Fibroblast of the aortic adventitia (primary cell): ENCODE measurements at regions not wholly inside any gene's neighbourhood (a gene's known extent, or its start where the extent isn't known, plus 50 kb on each side); places are given as distances from the start of the nearest gene placed in this dataset.

Experiments
- DNase-seq: peaks from one replicate; pipeline ENCODE4 v3.0.0-alpha.2; 2010; ENCODE audit warnings: low read depth
- H3K4me3 ChIP-seq: 2 replicates; pipeline ENCODE4 v1.5.1; 2011; ENCODE audit warnings: low read depth, mild to moderate bottlenecking, control low read depth, low read length, moderate library complexity
- TF ChIP-seq, protein P1 (sequence below): IDR thresholded peaks from 2 replicates; pipeline ENCODE4 v1.5.1; 2011; ENCODE audit warnings: mild to moderate bottlenecking, low read length, control low read depth, inconsistent platforms; ENCODE audit not compliant: insufficient read depth

GRCh38 chr1:228984646-228985631, 249.7 kb downstream of the RHOU start:
- no peak for DNase-seq
- TF ChIP-seq, protein P1, sequence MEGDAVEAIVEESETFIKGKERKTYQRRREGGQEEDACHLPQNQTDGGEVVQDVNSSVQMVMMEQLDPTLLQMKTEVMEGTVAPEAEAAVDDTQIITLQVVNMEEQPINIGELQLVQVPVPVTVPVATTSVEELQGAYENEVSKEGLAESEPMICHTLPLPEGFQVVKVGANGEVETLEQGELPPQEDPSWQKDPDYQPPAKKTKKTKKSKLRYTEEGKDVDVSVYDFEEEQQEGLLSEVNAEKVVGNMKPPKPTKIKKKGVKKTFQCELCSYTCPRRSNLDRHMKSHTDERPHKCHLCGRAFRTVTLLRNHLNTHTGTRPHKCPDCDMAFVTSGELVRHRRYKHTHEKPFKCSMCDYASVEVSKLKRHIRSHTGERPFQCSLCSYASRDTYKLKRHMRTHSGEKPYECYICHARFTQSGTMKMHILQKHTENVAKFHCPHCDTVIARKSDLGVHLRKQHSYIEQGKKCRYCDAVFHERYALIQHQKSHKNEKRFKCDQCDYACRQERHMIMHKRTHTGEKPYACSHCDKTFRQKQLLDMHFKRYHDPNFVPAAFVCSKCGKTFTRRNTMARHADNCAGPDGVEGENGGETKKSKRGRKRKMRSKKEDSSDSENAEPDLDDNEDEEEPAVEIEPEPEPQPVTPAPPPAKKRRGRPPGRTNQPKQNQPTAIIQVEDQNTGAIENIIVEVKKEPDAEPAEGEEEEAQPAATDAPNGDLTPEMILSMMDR, result no peak
- H3K4me3 ChIP-seq, result no peak overlapping the region

DNA sequence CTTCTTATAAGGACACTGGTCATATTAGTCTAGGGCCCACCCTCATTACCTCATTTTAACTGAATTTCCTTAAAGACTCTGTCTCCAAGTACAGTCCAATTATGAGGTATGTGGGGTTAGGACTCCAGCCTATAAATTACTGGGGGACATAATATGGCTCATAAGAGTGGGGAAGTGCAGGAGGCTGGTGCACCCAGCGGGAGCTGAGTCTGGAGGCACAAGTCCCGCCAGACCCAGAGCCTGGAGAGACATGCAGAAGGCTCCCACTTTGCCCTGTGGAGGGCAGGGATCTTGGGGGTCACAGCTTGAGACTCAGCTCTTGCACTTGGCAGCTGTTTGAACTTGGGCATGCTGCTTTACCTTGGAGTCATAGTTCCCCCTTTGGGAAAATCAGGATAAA, 250.4 kb downstream of the RHOU start:
- H3K4me3 ChIP-seq, result no peak overlapping the region
- TF ChIP-seq, protein P1, result no peak
- no peak for DNase-seq

DNA sequence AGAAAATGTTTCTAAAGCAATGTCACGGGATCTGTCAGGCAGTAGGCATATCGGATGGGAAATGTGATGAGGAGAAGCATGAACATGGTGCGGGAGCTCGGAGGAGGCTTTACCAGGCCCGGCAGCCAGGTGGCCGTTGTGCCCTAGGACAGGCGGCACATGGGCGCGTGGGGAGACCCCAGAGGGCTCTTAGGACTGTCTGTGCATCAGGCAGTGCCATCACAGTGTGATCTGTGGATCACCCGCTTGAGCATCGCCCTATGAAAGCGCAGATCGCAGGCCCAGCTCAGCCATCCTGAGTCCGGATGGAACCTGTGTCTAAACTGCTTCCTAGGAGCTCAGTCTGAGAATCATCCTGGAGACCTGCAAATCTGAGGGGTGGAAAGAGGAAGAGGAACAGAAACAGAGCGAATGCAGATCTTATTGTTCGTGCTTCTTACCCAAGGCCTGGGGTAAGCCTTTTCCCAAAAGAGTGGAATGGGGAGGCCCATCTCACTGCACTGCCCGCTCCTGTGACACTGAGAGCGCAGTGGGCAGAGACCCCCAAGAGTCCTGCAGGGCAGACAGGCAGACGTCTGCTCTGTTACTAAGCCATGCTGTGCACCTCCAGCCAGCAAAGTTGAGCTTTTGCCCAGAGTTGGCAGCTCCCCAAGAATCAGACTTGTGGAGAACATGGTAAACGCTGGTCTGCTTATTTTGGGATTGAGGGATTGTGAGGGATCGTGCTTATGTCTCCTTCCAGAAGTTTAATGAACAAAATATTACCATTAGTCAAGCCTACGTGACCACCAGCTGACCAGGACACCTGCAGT, 251.0 kb downstream of the RHOU start:
- peak; percentile 56 for DNase-seq
- TF ChIP-seq, protein P1, result no peak
- no peak overlapping the region for H3K4me3 ChIP-seq

- H3K4me3 ChIP-seq, result no peak overlapping the region
- DNase-seq, result no peak
- TF ChIP-seq, protein P1, result no peak
These were observed 252.0 kb downstream of the RHOU start for GRCh38 chr1:228987286-228987685.

GRCh38 chr1:228987736-228988506, 252.6 kb downstream of the RHOU start:
- no peak for DNase-seq
- no peak overlapping the region for H3K4me3 ChIP-seq
- TF ChIP-seq, protein P1, result no peak

DNA sequence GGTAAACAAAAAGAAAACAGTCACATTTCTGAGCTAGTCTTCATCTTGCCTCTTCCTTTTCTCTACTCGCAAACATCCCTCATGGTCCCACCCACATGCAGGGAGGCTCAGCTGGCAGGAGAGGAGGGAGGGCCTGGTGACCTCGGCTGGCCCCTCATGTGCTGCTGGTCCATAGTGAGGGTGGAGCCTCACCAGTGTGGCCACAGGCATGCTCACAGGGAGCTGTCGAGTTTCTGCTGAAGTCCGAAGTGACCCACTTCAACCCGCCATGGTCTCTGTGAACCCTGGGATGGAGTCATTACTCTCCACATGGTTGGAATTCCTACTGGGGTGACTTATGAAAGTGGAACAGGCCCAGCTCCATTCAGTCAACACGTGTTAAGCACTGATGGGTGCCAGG, 253.4 kb downstream of the RHOU start:
- TF ChIP-seq, protein P1, result no peak
- no peak overlapping the region for H3K4me3 ChIP-seq
- DNase-seq, result peak; percentile 33
